HCEC 1CT (cell line): ENCODE measurements at regions not wholly inside any gene's neighbourhood (a gene's known extent, or its start where the extent isn't known, plus 50 kb on each side); places are given as distances from the start of the nearest gene placed in this dataset.

Source experiments
- DNase-seq: peaks from one replicate; pipeline ENCODE4 v3.0.0-alpha.2; 2017

GRCh38 chr4:145346081-145346480 is 135.6 kb upstream of the SMAD1 start:
- no peak for DNase-seq

DNA sequence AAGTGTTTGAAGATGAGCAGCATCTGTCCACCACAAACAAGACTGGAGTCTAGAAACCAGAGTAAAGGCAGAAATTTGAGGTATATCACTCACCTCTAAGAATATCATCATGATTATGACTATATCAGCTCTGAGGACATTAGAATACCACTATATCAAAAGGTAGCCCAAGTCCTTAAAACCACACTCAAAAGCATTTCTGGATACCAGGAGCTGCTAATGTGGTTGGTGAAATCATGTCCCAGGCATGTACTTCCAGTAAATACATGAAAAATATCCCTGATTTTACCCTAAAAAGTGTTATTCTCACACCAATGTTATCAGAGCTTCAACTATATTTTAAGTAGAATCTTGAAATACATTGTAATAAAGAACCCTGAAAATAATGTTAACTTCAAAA is 136.3 kb upstream of the SMAD1 start:
- DNase-seq = no peak

- no peak for DNase-seq
These were observed 140.3 kb upstream of the SMAD1 start for GRCh38 chr4:145341381-145341780.

GRCh38 chr4:145340071-145340675 is 141.5 kb upstream of the SMAD1 start:
- DNase-seq = no peak

DNA sequence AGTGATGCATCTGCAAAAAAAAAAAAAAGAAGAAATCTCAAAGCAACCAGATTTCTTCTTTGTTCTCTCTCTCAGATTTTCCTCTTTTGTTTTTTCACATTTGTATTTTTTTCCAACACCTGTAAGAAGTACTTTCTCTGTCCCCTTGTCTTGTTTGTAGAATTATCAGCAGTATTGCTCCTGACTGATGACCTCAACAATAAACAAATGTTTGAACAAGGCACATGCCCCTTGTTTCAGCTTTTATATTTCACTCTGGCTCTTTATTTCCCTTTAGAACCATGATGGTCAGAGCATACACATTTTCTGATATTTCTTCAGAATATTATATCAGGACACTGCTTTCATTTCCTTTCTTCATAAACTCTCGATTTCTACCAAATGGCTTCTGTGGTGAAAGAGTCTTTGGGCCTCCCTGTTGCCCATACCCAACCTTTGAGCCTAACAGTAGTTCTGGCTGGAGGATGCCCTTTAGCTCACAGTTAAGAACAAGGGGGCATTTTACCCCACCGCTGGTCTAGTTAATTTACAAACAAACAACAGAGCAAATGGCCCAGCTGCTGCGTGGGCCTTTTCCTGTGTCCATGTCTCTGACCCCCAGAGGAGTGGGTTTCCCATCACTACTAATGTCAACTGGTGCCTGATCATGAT is 142.5 kb upstream of the SMAD1 start:
- DNase-seq = no peak

GRCh38 chr4:145338568-145338967 is 143.1 kb upstream of the SMAD1 start:
- no peak for DNase-seq

DNA sequence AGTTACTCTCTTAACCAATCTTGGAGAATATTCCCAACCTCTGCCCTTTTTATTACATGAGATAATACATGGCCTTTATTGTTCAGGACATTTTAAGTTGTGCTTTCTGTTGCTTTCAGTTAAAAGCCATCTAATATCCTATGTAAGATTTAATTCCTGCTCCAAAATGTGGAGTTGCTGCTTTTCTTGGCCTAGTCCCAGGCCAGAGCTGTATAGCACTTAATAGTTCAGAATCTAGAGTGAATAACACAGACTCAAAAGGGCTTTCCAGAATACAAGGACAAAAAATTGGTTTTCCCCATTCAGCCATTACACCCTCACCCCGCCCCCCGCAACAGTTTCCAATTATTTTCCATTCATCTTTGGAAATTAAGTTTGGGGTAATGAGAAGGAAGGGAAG is 144.3 kb upstream of the SMAD1 start:
- DNase-seq = no peak

DNA sequence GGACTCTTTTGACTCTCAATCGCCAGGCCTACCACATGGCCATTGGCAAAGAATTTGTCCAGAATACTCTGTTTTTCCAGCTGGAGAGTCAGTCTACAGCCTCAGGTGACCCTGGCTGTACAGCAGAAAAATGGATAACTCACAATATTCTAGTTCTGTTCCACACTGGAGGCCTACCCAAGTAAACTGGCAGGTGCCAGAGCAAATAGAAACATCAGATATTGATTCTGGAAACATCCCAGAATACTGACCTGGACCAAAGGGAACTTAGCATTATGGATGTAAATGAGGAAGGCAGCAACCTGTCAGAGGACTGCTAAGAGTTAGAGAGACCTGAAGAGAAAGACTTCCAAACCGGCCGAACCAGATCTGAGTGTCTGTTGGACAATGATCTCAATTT is 147.9 kb upstream of the SMAD1 start:
- no peak for DNase-seq

DNA sequence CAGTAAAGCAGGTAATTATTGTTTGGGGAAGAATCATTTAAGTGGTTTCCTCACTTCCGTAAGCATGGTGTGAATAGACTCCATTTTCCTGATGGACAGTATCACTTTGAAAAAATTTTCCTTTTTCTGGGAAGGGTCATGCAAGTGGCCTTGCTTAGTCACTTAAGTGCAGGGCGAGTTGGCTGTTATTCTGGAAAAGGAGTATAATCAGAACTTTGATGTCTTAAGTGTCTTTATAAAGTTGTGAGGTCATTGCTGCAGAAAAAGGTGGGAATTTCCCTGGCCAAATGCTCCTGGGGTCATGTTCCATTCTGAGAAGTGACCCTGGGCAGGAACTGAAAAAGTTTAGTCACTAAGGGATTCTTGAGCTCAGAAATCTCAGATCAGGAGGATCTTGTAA is 146.1 kb upstream of the OTUD4 start:
- no peak for DNase-seq

DNA sequence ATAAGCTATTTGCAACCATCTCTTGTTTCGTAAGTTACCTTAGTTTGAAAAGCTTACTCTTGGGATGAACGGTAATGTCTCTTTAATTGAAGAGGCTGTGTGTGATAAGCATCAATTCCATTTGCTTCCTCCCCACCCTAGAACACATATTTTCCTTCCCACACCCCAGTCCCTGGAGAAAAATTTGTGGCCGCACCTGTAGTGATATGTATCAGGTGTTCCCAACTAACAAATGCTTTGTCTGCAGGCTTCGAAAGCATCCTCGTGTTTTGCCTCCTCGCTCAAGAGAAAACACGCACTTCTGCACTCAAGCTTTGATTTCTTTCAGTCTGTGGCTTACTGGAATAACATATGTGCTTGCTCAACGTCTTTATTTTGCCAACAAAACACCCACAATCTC is 143.8 kb upstream of the OTUD4 start:
- DNase-seq = no peak

DNA sequence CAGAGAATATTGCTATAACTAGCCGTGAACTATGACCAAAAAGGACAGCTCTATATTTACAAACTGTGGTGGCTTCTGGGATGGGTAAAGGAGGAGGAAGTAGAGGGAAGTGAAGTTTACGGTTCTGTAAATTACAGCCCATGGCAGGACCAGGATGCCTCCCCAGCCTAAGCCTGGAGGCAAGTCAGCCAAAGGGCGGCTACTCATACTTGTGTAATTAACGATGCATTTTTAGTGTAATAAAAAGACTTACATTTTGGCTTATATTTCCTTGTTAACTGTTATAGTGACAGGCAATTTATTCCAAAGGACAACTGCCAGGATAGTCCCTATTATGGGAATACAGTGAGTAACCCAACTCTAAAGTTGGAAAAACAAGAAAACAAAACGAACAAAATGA is 139.9 kb upstream of the OTUD4 start:
- no peak for DNase-seq

DNA sequence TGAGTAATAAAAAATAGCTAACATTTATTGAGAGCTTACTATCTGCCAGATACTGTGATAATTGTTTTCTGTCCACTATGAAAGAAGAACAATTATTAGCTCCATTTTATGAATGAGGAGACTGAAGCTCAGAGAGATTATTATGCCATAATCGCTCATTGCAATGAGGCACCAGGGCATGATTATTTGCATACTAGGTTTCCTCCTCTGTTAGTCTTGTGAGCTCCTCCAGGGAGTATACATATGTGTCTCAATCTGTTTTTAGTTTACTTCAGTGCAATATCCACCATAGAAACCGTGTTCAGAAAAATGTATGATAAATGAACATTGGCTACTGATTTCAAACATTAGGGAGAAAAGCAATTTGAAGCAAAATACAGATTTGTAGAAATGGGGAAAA is 139.4 kb upstream of the OTUD4 start:
- DNase-seq = no peak

- no peak for DNase-seq
These were observed 136.6 kb upstream of the OTUD4 start for GRCh38 chr4:145316897-145317574.

GRCh38 chr4:145315811-145316225 is 135.4 kb upstream of the OTUD4 start:
- peak; percentile 2 for DNase-seq

DNA sequence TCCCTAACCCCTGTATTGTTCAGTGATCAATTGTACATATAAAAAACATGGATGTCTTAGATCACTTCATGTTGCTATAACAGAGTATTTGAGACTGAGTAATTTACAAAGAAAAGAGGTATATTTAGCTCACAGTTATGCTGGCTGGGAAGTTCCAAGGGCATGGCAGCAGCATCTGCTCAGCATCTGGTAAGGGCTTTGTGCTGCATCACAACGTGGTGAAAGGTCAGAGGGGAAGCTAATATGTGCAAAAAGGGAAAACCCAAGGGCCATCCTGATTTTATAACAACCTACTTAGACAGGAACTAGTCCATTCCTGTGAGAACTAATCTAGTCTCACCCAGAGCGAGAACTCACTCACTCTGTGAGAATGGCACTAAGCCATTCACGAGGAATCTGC is 128.2 kb upstream of the OTUD4 start:
- DNase-seq = peak; percentile 47

- DNase-seq = no peak
These were observed 127.5 kb upstream of the OTUD4 start for GRCh38 chr4:145307763-145308430.

DNA sequence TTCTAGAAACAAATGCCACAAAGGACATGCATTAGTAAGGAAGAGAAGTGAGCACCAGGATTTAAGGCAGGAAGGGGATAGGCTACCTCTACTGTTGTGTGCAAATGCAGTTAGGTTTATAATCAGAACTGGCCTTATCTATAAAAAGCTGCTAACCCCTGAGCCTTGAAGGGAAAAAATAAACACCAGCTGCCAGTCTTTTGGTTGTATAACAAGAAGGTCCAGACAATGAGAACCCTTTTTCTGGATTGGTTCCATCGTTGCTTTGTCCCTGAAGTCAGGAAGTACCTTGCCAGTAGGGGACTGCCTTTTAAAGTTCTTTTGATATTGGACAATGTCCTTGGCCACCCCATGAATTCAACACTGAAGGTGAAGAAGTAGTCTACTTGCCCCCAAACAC is 126.7 kb upstream of the OTUD4 start:
- DNase-seq = no peak

- no peak for DNase-seq
These were observed 122.3 kb upstream of the OTUD4 start for GRCh38 chr4:145302725-145303124.

DNA sequence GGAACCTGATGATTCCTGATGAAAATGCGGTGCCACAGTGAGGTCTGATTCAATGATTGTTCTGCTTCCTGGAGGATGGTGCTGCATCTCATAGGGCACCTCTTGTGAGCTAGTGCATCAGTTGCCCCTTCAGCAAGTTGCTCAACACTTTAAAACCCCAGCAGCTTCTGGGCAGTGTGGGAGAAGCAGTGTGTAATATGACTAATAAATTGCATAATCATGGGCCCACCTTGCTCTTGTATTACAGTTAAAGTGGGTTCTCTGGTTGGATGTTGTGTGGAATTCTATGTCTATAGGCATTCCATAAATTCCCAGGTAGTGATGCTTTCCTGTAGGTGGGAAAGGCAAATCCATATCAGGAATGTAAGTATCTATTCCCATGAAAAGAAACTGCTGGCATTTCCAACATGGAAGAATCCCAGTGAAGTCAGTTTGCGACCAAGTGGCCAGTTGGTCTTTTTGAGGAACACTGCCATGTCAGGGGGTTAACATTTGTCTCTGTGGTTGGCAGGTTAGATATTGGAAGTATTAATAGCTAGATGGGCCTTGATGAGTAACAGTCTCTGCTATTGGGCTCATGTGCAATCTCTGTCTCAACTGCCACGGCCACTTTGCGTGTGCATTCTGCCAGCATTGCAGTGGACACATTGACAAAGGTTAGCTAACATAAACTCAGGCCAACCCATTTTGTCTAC is 121.1 kb upstream of the OTUD4 start:
- DNase-seq = peak; percentile 27

GRCh38 chr4:145299380-145300076 is 119.1 kb upstream of the OTUD4 start:
- DNase-seq = peak; percentile 88

GRCh38 chr4:145298885-145299284 is 118.5 kb upstream of the OTUD4 start:
- DNase-seq = no peak

GRCh38 chr4:145297556-145297955 is 117.2 kb upstream of the OTUD4 start:
- DNase-seq = no peak

- peak; percentile 6 for DNase-seq
These were observed 115.2 kb upstream of the OTUD4 start for GRCh38 chr4:145295547-145295946.
